ENCODE measurements at regions not wholly inside any gene's neighbourhood (a gene's known extent, or its start where the extent isn't known, plus 50 kb on each side); places are given as distances from the start of the nearest gene placed in this dataset.

DNA sequence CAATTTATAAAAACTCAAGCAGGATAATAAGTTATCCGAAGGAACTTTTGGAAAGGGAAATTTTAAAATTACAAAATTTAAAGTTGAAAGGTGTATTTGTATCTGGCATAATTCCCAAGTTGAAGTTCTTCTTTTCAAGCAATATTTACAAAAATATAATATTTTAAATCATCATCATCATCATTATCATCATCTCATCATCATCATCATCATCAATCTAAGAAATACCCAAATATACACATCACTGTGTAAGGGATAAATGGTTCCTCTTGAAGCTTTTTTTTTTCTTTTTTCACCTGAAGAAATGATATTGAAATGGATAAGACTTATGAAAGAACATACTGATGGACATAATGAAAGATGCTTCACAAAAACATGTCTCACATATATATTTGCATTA lies 254.9 kb upstream of the ARRDC3 start:
- no peaks in the 10 kb centered on the region for H3K27me3 ChIP-seq (ENCODE audit: control insufficient read depth in 2 of 2, insufficient read depth in 2 of 2, low read length in 2 of 2)
- POLR2A ChIA-PET = no interaction called here
- no peak overlapping the region for H3K9ac ChIP-seq (replicated peaks; ENCODE audit: extremely low read depth, insufficient read depth, low read length)
- no peaks in the 10 kb centered on the region for H3K79me2 ChIP-seq (ENCODE audit: control insufficient read depth, insufficient read depth, low read length)
- no peak overlapping the region for H3K27ac ChIP-seq (ENCODE audit: insufficient read depth, low read depth, low read length)
- dilution Hi-C loops (cut with MboI; ENCODE audit: extremely low pct_ligation_motif_present, low sequenced_read_pairs) (no loop called here), intact Hi-C loops (cut with micrococcal nuclease) (no loop called here)
- H3K36me3 ChIP-seq (ENCODE audit: control insufficient read depth in 2 of 2, extremely low read depth in 1 of 2, insufficient read depth in 2 of 2, low read length in 2 of 2) = no peaks in the 10 kb centered on the region
- CTCF ChIA-PET = no interaction called here
- TF ChIP-seq EZH2 (IDR thresholded peaks at IDR 0.05; ENCODE audit: borderline replicate concordance, low read depth, low read length, severe bottlenecking) (no peak), POLR2AphosphoS5 (IDR thresholded peaks at IDR 0.05; ENCODE audit: insufficient read depth, low read depth, low read length) (no peak)
- TF ChIP-seq, protein P1, sequence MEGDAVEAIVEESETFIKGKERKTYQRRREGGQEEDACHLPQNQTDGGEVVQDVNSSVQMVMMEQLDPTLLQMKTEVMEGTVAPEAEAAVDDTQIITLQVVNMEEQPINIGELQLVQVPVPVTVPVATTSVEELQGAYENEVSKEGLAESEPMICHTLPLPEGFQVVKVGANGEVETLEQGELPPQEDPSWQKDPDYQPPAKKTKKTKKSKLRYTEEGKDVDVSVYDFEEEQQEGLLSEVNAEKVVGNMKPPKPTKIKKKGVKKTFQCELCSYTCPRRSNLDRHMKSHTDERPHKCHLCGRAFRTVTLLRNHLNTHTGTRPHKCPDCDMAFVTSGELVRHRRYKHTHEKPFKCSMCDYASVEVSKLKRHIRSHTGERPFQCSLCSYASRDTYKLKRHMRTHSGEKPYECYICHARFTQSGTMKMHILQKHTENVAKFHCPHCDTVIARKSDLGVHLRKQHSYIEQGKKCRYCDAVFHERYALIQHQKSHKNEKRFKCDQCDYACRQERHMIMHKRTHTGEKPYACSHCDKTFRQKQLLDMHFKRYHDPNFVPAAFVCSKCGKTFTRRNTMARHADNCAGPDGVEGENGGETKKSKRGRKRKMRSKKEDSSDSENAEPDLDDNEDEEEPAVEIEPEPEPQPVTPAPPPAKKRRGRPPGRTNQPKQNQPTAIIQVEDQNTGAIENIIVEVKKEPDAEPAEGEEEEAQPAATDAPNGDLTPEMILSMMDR (IDR thresholded peaks at IDR 0.05; ENCODE audit: extremely low read depth in 1 of 2, insufficient read depth in 1 of 2, low read depth in 1 of 2, low read length in 2 of 2) = no peak
- TF ChIP-seq, protein P2, sequence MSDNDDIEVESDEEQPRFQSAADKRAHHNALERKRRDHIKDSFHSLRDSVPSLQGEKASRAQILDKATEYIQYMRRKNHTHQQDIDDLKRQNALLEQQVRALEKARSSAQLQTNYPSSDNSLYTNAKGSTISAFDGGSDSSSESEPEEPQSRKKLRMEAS (IDR thresholded peaks at IDR 0.05; ENCODE audit: insufficient read depth, insufficient read length) = no peak
- no peaks in the 10 kb centered on the region for H3K9me3 ChIP-seq (replicated peaks; ENCODE audit: control insufficient read depth, insufficient read depth, low read length)
- FAIRE-seq (no peak), DNase-seq (ENCODE audit: low read depth, low spot score) (no peak)
- H4K20me1 ChIP-seq (replicated peaks; ENCODE audit: control insufficient read depth, extremely low read depth, insufficient read depth, low read length) = no peaks in the 10 kb centered on the region
- no peaks in the 10 kb centered on the region for H3K9me1 ChIP-seq (replicated peaks; ENCODE audit: control insufficient read depth, extremely low read depth, insufficient read depth, low read length)
- H3K4me2 ChIP-seq (ENCODE audit: insufficient read depth, low read length) = no peak overlapping the region
- H3K4me3 ChIP-seq (replicated peaks in 1 of 3; ENCODE audit: insufficient read depth in 1 of 3, low read depth in 1 of 3, low read length in 3 of 3) = no peak overlapping the region
- BruUV-seq (replicated peaks) = no TSS peak
- no peaks in the 10 kb centered on the region for H3K4me1 ChIP-seq (ENCODE audit: control insufficient read depth, extremely low read depth, insufficient read depth, low read length)
- no peak overlapping the region for H2AFZ ChIP-seq (ENCODE audit: low read depth, low read length)

DNA sequence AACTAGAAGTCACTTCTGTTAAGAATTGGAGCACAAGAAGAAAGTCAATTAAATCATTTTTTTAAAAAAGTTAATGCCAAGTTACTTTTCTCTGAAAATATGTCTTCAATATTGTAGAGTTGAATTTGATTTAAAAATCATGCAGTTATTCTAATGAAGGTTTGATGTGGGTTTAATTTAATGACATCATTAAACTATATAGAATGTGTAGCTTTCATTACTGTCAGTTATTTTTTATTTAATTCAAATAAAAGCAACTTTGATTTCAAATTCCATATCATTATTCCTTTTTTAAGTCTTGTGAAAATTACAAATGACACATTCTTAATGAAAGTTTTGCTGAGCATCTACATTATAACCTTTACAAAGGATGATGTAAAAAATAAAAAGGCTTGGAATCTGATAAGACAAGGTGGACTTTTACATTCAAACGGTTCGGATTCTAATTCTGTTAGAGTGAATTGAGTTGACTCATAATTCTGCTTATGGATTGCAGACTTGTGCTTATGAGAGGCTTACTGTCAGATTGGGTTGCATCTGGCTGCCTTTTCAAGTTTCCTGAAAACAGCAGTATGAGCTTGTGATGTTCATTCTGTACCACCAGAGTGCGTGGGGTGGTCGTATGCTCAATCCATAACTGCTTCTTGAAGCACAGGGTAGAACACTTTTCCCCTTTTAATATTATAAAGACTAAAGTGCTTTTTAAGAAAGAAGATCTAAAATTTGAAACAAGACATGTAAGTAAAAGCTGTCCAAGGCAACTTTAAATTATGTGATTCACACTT lies 253.0 kb upstream of the ARRDC3 start:
- BruUV-seq (replicated peaks) = no TSS peak
- DNase-seq (ENCODE audit: low read depth, low spot score) (no peak), FAIRE-seq (no peak)
- intact Hi-C loops (cut with micrococcal nuclease) = no loop called here
- TF ChIP-seq, protein P1 (IDR thresholded peaks at IDR 0.05; ENCODE audit: extremely low read depth in 1 of 2, insufficient read depth in 1 of 2, low read depth in 1 of 2, low read length in 2 of 2) = no peak
- TF ChIP-seq FOS (IDR thresholded peaks at IDR 0.05; ENCODE audit: borderline replicate concordance, insufficient read depth, low read length) = no peak
- TF ChIP-seq EZH2 (IDR thresholded peaks at IDR 0.05; ENCODE audit: borderline replicate concordance, low read depth, low read length, severe bottlenecking) = no peak
- TF ChIP-seq, protein P2 (IDR thresholded peaks at IDR 0.05; ENCODE audit: insufficient read depth, insufficient read length) = no peak
- no peak for TF ChIP-seq POLR2A (IDR thresholded peaks at IDR 0.05; ENCODE audit: low read depth, low read length)
- no peak for TF ChIP-seq JUN (IDR thresholded peaks at IDR 0.05; ENCODE audit: borderline replicate concordance, insufficient read depth, insufficient read length, low read depth)
- no peak for TF ChIP-seq MYC (IDR thresholded peaks at IDR 0.05; ENCODE audit: low read depth, low read length)
- no peak for TF ChIP-seq POLR2AphosphoS5 (IDR thresholded peaks at IDR 0.05; ENCODE audit: insufficient read depth, low read depth, low read length)
- TF ChIP-seq GATA2 (IDR thresholded peaks at IDR 0.05; ENCODE audit: insufficient read depth, insufficient read length, low read depth, low read length) = no peak
- Histone ChIP-seq H3K27ac (ENCODE audit: insufficient read depth, low read depth, low read length) (no peak overlapping the region), H3K4me1 (ENCODE audit: control insufficient read depth, extremely low read depth, insufficient read depth, low read length) (no peaks in the 10 kb centered on the region), H4K20me1 (replicated peaks; ENCODE audit: control insufficient read depth, extremely low read depth, insufficient read depth, low read length) (no peaks in the 10 kb centered on the region), H3K9me3 (replicated peaks; ENCODE audit: control insufficient read depth, insufficient read depth, low read length) (no peaks in the 10 kb centered on the region), H2AFZ (ENCODE audit: low read depth, low read length) (no peak overlapping the region), H3K4me2 (ENCODE audit: insufficient read depth, low read length) (no peak overlapping the region), H3K9me1 (replicated peaks; ENCODE audit: control insufficient read depth, extremely low read depth, insufficient read depth, low read length) (no peaks in the 10 kb centered on the region), H3K79me2 (ENCODE audit: control insufficient read depth, insufficient read depth, low read length) (no peaks in the 10 kb centered on the region), H3K36me3 (ENCODE audit: control insufficient read depth in 2 of 2, extremely low read depth in 1 of 2, insufficient read depth in 2 of 2, low read length in 2 of 2) (no peaks in the 10 kb centered on the region), H3K27me3 (ENCODE audit: control insufficient read depth in 2 of 2, insufficient read depth in 2 of 2, low read length in 2 of 2) (no peaks in the 10 kb centered on the region), H3K9ac (replicated peaks; ENCODE audit: extremely low read depth, insufficient read depth, low read length) (no peak overlapping the region), H3K4me3 (replicated peaks in 1 of 3; ENCODE audit: insufficient read depth in 1 of 3, low read depth in 1 of 3, low read length in 3 of 3) (no peak overlapping the region)
- CTCF ChIA-PET = no interaction called here
- dilution Hi-C loops (cut with MboI; ENCODE audit: extremely low pct_ligation_motif_present, low sequenced_read_pairs) = no loop called here
- POLR2A ChIA-PET = no interaction called here

Measured in endothelial cell of umbilical vein (primary cell).